ENCODE measurements at regions not wholly inside any gene's neighbourhood (a gene's known extent, or its start where the extent isn't known, plus 50 kb on each side); places are given as distances from the start of the nearest gene placed in this dataset.

- no peaks in the 10 kb centered on the region for H3K36me3 ChIP-seq (ENCODE audit: control insufficient read depth, insufficient read depth, low read length)
- H3K79me2 ChIP-seq = no peaks in the 10 kb centered on the region
- no peak overlapping the region for H3K4me2 ChIP-seq (ENCODE audit: low read length)
- no peaks in the 10 kb centered on the region for H3K9me3 ChIP-seq (ENCODE audit: control insufficient read depth, low read length)
- no peak overlapping the region for H3K4me3 ChIP-seq (ENCODE audit: low read depth, low read length)
- no peak overlapping the region for H2AFZ ChIP-seq
- no peak overlapping the region for H3K9ac ChIP-seq
- H3K27ac ChIP-seq = no peak overlapping the region
- TF ChIP-seq, protein P1, sequence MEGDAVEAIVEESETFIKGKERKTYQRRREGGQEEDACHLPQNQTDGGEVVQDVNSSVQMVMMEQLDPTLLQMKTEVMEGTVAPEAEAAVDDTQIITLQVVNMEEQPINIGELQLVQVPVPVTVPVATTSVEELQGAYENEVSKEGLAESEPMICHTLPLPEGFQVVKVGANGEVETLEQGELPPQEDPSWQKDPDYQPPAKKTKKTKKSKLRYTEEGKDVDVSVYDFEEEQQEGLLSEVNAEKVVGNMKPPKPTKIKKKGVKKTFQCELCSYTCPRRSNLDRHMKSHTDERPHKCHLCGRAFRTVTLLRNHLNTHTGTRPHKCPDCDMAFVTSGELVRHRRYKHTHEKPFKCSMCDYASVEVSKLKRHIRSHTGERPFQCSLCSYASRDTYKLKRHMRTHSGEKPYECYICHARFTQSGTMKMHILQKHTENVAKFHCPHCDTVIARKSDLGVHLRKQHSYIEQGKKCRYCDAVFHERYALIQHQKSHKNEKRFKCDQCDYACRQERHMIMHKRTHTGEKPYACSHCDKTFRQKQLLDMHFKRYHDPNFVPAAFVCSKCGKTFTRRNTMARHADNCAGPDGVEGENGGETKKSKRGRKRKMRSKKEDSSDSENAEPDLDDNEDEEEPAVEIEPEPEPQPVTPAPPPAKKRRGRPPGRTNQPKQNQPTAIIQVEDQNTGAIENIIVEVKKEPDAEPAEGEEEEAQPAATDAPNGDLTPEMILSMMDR (IDR thresholded peaks at IDR 0.05) = no peak
- H3K4me1 ChIP-seq = no peaks in the 10 kb centered on the region
- H3K27me3 ChIP-seq (ENCODE audit: control insufficient read depth, insufficient read depth, low read length) = no peaks in the 10 kb centered on the region
These were observed 281.2 kb downstream of the SNX13 start for GRCh38 chr7:17659126-17659525.

GRCh38 chr7:17660116-17660515 is 280.2 kb downstream of the SNX13 start:
- no peaks in the 10 kb centered on the region for H3K36me3 ChIP-seq (ENCODE audit: control insufficient read depth, insufficient read depth, low read length)
- H3K4me1 ChIP-seq = no peaks in the 10 kb centered on the region
- H3K9ac ChIP-seq = no peak overlapping the region
- TF ChIP-seq, protein P1 (IDR thresholded peaks at IDR 0.05) = no peak
- no peaks in the 10 kb centered on the region for H3K27me3 ChIP-seq (ENCODE audit: control insufficient read depth, insufficient read depth, low read length)
- no peak overlapping the region for H2AFZ ChIP-seq
- H3K4me3 ChIP-seq (ENCODE audit: low read depth, low read length) = no peak overlapping the region
- no peaks in the 10 kb centered on the region for H3K79me2 ChIP-seq
- H3K4me2 ChIP-seq (ENCODE audit: low read length) = no peak overlapping the region
- H3K27ac ChIP-seq = no peak overlapping the region
- H3K9me3 ChIP-seq (ENCODE audit: control insufficient read depth, low read length) = no peaks in the 10 kb centered on the region

DNA sequence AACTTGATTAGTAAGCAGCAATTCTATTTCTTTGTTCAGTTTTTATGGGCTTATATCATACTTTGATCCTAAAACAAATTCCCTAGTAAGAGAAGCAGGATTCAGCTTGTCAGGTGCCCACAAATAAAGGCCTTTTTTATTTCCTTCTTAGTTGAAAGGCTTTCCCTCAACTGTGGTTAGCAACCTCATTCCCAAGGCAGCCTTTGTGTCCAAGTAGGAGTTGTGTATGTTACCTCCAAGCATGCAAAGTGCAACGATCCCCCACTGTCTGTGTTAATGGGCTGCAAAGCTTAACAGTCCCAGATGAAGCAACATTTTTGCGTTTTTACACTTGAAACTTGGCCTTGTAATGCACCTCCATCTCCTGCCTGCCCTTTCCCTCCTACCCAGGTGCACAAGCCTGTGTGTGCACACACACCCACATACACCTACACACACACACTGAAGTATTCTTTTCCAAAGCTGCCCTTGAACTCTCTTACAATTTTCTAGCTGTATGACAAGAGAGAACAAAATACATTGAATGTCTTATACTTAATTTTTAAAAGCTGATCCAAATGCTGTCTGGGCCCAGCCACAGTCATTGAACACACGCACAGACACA is 278.2 kb downstream of the SNX13 start:
- no peak overlapping the region for H3K4me2 ChIP-seq (ENCODE audit: low read length)
- TF ChIP-seq, protein P1 (IDR thresholded peaks at IDR 0.05) = no peak
- H3K9me3 ChIP-seq (ENCODE audit: control insufficient read depth, low read length) = no peaks in the 10 kb centered on the region
- no peaks in the 10 kb centered on the region for H3K36me3 ChIP-seq (ENCODE audit: control insufficient read depth, insufficient read depth, low read length)
- no peaks in the 10 kb centered on the region for H3K4me1 ChIP-seq
- no peak overlapping the region for H2AFZ ChIP-seq
- no peak overlapping the region for H3K9ac ChIP-seq
- no peak overlapping the region for H3K4me3 ChIP-seq (ENCODE audit: low read depth, low read length)
- H3K27me3 ChIP-seq (ENCODE audit: control insufficient read depth, insufficient read depth, low read length) = no peaks in the 10 kb centered on the region
- no peaks in the 10 kb centered on the region for H3K79me2 ChIP-seq
- H3K27ac ChIP-seq = no peak overlapping the region

DNA sequence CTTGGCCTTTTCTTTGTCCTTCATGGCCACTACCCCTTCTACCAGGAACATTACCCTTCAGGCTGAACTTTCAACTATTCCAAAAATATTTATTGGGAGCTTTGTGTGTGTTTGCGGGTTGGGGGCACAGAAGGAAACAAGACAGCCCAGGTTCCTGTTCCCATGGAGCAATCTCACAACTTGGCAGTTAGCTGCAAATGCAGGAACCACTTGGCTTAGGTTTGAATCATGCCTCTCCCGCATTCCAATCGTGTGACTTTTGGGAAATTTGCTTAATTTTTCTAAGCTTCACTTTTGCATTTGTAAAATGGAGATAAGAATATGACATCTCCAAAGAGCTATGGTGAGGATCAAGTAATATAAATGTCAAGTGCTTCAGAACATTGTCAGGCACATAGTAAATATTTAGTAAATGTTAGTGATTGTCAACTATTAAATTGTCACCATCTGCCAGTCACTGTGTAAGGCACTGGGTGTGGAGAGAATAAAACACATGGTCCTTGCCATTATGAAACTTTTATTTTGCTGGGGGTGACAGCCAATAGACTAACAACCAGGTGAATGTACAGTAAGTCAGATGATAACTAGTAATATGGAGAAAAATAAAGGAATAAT is 277.1 kb downstream of the SNX13 start:
- H3K4me3 ChIP-seq (ENCODE audit: low read depth, low read length) = no peak overlapping the region
- H3K9ac ChIP-seq = no peak overlapping the region
- H3K79me2 ChIP-seq = no peaks in the 10 kb centered on the region
- TF ChIP-seq, protein P1 (IDR thresholded peaks at IDR 0.05) = no peak
- H3K27ac ChIP-seq = no peak overlapping the region
- H3K27me3 ChIP-seq (ENCODE audit: control insufficient read depth, insufficient read depth, low read length) = no peaks in the 10 kb centered on the region
- H3K36me3 ChIP-seq (ENCODE audit: control insufficient read depth, insufficient read depth, low read length) = no peaks in the 10 kb centered on the region
- no peak overlapping the region for H3K4me2 ChIP-seq (ENCODE audit: low read length)
- no peaks in the 10 kb centered on the region for H3K4me1 ChIP-seq
- no peak overlapping the region for H2AFZ ChIP-seq
- no peaks in the 10 kb centered on the region for H3K9me3 ChIP-seq (ENCODE audit: control insufficient read depth, low read length)

GRCh38 chr7:17665029-17665428 is 275.3 kb downstream of the SNX13 start:
- no peaks in the 10 kb centered on the region for H3K9me3 ChIP-seq (ENCODE audit: control insufficient read depth, low read length)
- TF ChIP-seq, protein P1 (IDR thresholded peaks at IDR 0.05) = no peak
- no peaks in the 10 kb centered on the region for H3K27me3 ChIP-seq (ENCODE audit: control insufficient read depth, insufficient read depth, low read length)
- H3K79me2 ChIP-seq = no peaks in the 10 kb centered on the region
- H3K4me3 ChIP-seq (ENCODE audit: low read depth, low read length) = no peak overlapping the region
- no peak overlapping the region for H2AFZ ChIP-seq
- no peak overlapping the region for H3K4me2 ChIP-seq (ENCODE audit: low read length)
- no peak overlapping the region for H3K9ac ChIP-seq
- H3K4me1 ChIP-seq = no peaks in the 10 kb centered on the region
- no peak overlapping the region for H3K27ac ChIP-seq
- H3K36me3 ChIP-seq (ENCODE audit: control insufficient read depth, insufficient read depth, low read length) = no peaks in the 10 kb centered on the region
